Smooth muscle cell (in vitro differentiated cells): ENCODE measurements at regions not wholly inside any gene's neighbourhood (a gene's known extent, or its start where the extent isn't known, plus 50 kb on each side); places are given as distances from the start of the nearest gene placed in this dataset.

Experiments used
- DNase-seq: peaks from one replicate; lab custom pipeline; 2025; ENCODE audit not compliant: unreplicated experiment; lab: John Stamatoyannopoulos, UW
- H2AFZ ChIP-seq: fragments of 200-600 bp; sonication (generic); 2 replicates; pipeline ENCODE4 v1.6.0; 2016; ENCODE audit warnings: antibody characterized with exemption, low read depth, mild to moderate bottlenecking
- H3F3A ChIP-seq: fragments of 200-600 bp; sonication (generic); 2 replicates; pipeline ENCODE4 v1.6.0; 2017; ENCODE audit warnings: antibody characterized with exemption, low read depth
- H3K27ac ChIP-seq: fragments of 200-600 bp; sonication (generic); 2 replicates; pipeline ENCODE4 v1.5.1; 2016; ENCODE audit warnings: low read depth, mild to moderate bottlenecking
- H3K27me3 ChIP-seq: fragments of 200-600 bp; sonication (generic); 2 replicates; pipeline ENCODE4 v1.6.1; 2016; ENCODE audit warnings: low read depth, mild to moderate bottlenecking
- H3K36me3 ChIP-seq: fragments of 200-600 bp; sonication (generic); 2 replicates; pipeline ENCODE4 v1.5.1; 2016; ENCODE audit warnings: low read depth
- H3K4me1 ChIP-seq: fragments of 200-600 bp; sonication (generic); 2 replicates; pipeline ENCODE4 v1.5.1; 2016; ENCODE audit warnings: low read depth
- H3K4me2 ChIP-seq: fragments of 200-600 bp; sonication (generic); 2 replicates; pipeline ENCODE4 v1.6.0; 2016; ENCODE audit warnings: mild to moderate bottlenecking
- H3K4me3 ChIP-seq: fragments of 200-600 bp; sonication (generic); 2 replicates; pipeline ENCODE4 v1.5.1; 2016; ENCODE audit warnings: mild to moderate bottlenecking
- H3K79me2 ChIP-seq: fragments of 200-600 bp; sonication (generic); 2 replicates; pipeline ENCODE4 v1.6.0; 2016; ENCODE audit warnings: low read depth, mild to moderate bottlenecking
- H3K9ac ChIP-seq: fragments of 200-600 bp; sonication (generic); 2 replicates; pipeline ENCODE4 v1.6.0; 2016; ENCODE audit warnings: low read depth
- H3K9me3 ChIP-seq: fragments of 200-600 bp; sonication (generic); replicated peaks from 2 replicates; pipeline ENCODE4 v1.5.1; 2016; ENCODE audit warnings: low read depth
- H4K20me1 ChIP-seq: fragments of 200-600 bp; sonication (generic); 2 replicates; pipeline ENCODE4 v1.6.0; 2016; ENCODE audit warnings: low read depth
- CTCF ChIP-seq: fragments of 200-600 bp; sonication (generic); IDR thresholded peaks from 2 replicates; pipeline ENCODE4 v1.5.1; 2017; ENCODE audit warnings: borderline replicate concordance, mild to moderate bottlenecking, antibody characterized with exemption; ENCODE audit not compliant: insufficient read depth, poor library complexity, severe bottlenecking
- WGBS: methylation state at CpG from one replicate; pipeline ENCODE4 v1.1.7; 2016; ENCODE audit warnings: low lambda C conversion rate; 5-methylcytosine and 5-hydroxymethylcytosine counted together

- 94% methylated on average over 12 of the region's 12 CpGs for WGBS
- peaks cover 3% of the 10 kb centered on the region for H3K27me3 ChIP-seq
- H3K27ac ChIP-seq = no peak overlapping the region
- no peaks in the 10 kb centered on the region for H3K9me3 ChIP-seq
- no peaks in the 10 kb centered on the region for H3K36me3 ChIP-seq
- no peak overlapping the region for H3K4me3 ChIP-seq
- no peak overlapping the region for H3K4me2 ChIP-seq
- H3K4me1 ChIP-seq = no peaks in the 10 kb centered on the region
- TF ChIP-seq CTCF = no peak
- H3F3A ChIP-seq = no peaks in the 10 kb centered on the region
- H3K9ac ChIP-seq = no peak overlapping the region
- no peak overlapping the region for H2AFZ ChIP-seq
- H4K20me1 ChIP-seq = no peaks in the 10 kb centered on the region
- DNase-seq = no peak
- H3K79me2 ChIP-seq = no peaks in the 10 kb centered on the region
Observed at GRCh38 chr2:128940378-128940777, 621.7 kb upstream of the HS6ST1 start.

DNA sequence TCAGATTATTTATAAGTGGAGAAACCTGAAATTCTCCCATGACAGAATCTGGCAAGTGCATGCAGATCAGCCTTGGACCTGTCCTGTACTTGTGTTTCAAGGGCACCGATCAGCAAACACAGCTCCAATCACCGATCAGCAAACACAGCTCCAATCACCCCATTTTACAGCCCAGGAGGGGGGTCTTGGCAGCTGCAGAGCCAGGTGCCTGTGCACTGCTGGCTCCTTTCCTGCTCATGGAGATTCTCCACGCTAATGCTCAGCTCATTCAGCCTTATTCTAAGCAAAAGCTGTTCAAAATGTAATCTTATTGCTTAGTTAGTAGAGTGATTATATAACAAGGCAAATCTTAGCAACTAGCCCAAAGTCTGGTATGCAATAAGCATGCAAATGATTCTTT, 623.1 kb upstream of the HS6ST1 start:
- H3F3A ChIP-seq = no peaks in the 10 kb centered on the region
- no peaks in the 10 kb centered on the region for H3K36me3 ChIP-seq
- no peak overlapping the region for H3K4me3 ChIP-seq
- no peaks in the 10 kb centered on the region for H3K9me3 ChIP-seq
- no peak for TF ChIP-seq CTCF
- DNase-seq = no peak
- H3K4me1 ChIP-seq = no peaks in the 10 kb centered on the region
- H3K27me3 ChIP-seq = peaks cover 3% of the 10 kb centered on the region
- no peak overlapping the region for H3K9ac ChIP-seq
- H4K20me1 ChIP-seq = no peaks in the 10 kb centered on the region
- H3K27ac ChIP-seq = no peak overlapping the region
- H2AFZ ChIP-seq = no peak overlapping the region
- no peak overlapping the region for H3K4me2 ChIP-seq
- WGBS = 80% methylated on average over 3 of the region's 3 CpGs
- no peaks in the 10 kb centered on the region for H3K79me2 ChIP-seq

- H3K36me3 ChIP-seq = no peaks in the 10 kb centered on the region
- H3K4me3 ChIP-seq = no peak overlapping the region
- H3K79me2 ChIP-seq = no peaks in the 10 kb centered on the region
- H3K27ac ChIP-seq = no peak overlapping the region
- no peak for TF ChIP-seq CTCF
- H2AFZ ChIP-seq = no peak overlapping the region
- 79% methylated on average over 5 of the region's 5 CpGs for WGBS
- H3K9ac ChIP-seq = no peak overlapping the region
- no peaks in the 10 kb centered on the region for H3K27me3 ChIP-seq
- DNase-seq = no peak
- H4K20me1 ChIP-seq = no peaks in the 10 kb centered on the region
- no peaks in the 10 kb centered on the region for H3F3A ChIP-seq
- H3K9me3 ChIP-seq = no peaks in the 10 kb centered on the region
- peak overlapping the region; percentile 39 for H3K4me2 ChIP-seq
- no peaks in the 10 kb centered on the region for H3K4me1 ChIP-seq
Observed at GRCh38 chr2:128949360-128949759, 630.7 kb upstream of the HS6ST1 start.

DNA sequence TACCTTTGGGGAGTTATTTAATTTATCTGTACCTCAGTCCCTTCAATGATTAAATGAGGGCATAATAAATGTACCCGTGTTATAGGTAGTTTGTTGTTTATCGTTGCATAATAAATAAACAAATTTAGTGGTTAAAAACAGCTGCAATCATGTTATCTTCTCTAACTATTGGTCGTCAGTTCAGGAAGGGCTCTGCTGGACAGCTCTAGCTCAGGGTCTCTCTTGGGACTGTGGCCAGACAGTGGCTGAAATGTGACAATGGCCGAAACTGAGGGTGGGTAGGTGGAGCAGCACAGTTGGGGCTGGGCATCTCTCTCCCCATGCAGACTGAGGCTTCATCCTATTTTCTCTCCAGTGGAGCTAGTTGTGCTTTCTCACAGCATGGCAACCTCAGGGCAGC, 632.1 kb upstream of the HS6ST1 start:
- DNase-seq = no peak
- no peak overlapping the region for H3K27ac ChIP-seq
- 89% methylated on average over 4 of the region's 4 CpGs for WGBS
- no peaks in the 10 kb centered on the region for H3K9me3 ChIP-seq
- H3K4me1 ChIP-seq = no peaks in the 10 kb centered on the region
- no peak overlapping the region for H3K4me2 ChIP-seq
- H4K20me1 ChIP-seq = no peaks in the 10 kb centered on the region
- H3K79me2 ChIP-seq = no peaks in the 10 kb centered on the region
- no peak overlapping the region for H2AFZ ChIP-seq
- H3K27me3 ChIP-seq = no peaks in the 10 kb centered on the region
- TF ChIP-seq CTCF = no peak
- no peak overlapping the region for H3K9ac ChIP-seq
- H3F3A ChIP-seq = no peaks in the 10 kb centered on the region
- no peaks in the 10 kb centered on the region for H3K36me3 ChIP-seq
- H3K4me3 ChIP-seq = no peak overlapping the region
